GM12878 (cell line): ENCODE measurements at regions not wholly inside any gene's neighbourhood (a gene's known extent, or its start where the extent isn't known, plus 50 kb on each side); places are given as distances from the start of the nearest gene placed in this dataset.

Experiments used
- BRCA1 ChIP-seq: IDR thresholded peaks from 2 replicates; pipeline ENCODE4 v1.6.1; 2011; ENCODE audit warnings: low read depth, low read length, improper control_type of control experiment
- PAX5 ChIP-seq: IDR thresholded peaks from 2 replicates; pipeline ENCODE4 v1.6.1; 2011; ENCODE audit warnings: low read depth, low read length, borderline replicate concordance
- TF ChIP-seq, protein P1 (sequence below): fragments of 150-350 bp; IDR thresholded peaks from 2 replicates; pipeline ENCODE4 v1.6.1; 2016; ENCODE audit warnings: low read depth, low read length
- TF ChIP-seq, protein P2 (sequence below): fragments of 450-650 bp; IDR thresholded peaks from 2 replicates; pipeline ENCODE4 v1.6.1; 2016; ENCODE audit warnings: mild to moderate bottlenecking

- TF ChIP-seq, protein P1, sequence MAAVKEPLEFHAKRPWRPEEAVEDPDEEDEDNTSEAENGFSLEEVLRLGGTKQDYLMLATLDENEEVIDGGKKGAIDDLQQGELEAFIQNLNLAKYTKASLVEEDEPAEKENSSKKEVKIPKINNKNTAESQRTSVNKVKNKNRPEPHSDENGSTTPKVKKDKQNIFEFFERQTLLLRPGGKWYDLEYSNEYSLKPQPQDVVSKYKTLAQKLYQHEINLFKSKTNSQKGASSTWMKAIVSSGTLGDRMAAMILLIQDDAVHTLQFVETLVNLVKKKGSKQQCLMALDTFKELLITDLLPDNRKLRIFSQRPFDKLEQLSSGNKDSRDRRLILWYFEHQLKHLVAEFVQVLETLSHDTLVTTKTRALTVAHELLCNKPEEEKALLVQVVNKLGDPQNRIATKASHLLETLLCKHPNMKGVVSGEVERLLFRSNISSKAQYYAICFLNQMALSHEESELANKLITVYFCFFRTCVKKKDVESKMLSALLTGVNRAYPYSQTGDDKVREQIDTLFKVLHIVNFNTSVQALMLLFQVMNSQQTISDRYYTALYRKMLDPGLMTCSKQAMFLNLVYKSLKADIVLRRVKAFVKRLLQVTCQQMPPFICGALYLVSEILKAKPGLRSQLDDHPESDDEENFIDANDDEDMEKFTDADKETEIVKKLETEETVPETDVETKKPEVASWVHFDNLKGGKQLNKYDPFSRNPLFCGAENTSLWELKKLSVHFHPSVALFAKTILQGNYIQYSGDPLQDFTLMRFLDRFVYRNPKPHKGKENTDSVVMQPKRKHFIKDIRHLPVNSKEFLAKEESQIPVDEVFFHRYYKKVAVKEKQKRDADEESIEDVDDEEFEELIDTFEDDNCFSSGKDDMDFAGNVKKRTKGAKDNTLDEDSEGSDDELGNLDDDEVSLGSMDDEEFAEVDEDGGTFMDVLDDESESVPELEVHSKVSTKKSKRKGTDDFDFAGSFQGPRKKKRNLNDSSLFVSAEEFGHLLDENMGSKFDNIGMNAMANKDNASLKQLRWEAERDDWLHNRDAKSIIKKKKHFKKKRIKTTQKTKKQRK = no peak
- TF ChIP-seq, protein P2, sequence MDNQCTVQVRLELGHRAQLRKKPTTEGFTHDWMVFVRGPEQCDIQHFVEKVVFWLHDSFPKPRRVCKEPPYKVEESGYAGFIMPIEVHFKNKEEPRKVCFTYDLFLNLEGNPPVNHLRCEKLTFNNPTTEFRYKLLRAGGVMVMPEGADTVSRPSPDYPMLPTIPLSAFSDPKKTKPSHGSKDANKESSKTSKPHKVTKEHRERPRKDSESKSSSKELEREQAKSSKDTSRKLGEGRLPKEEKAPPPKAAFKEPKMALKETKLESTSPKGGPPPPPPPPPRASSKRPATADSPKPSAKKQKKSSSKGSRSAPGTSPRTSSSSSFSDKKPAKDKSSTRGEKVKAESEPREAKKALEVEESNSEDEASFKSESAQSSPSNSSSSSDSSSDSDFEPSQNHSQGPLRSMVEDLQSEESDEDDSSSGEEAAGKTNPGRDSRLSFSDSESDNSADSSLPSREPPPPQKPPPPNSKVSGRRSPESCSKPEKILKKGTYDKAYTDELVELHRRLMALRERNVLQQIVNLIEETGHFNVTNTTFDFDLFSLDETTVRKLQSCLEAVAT = no peak
- TF ChIP-seq PAX5 (no peak), BRCA1 (no peak)
These were observed 237.6 kb upstream of the C2CD4B start for GRCh38 chr15:62402687-62403086.
